Esophagus muscularis mucosa (tissue), 4 donors: ENCODE measurements at regions not wholly inside any gene's neighbourhood (a gene's known extent, or its start where the extent isn't known, plus 50 kb on each side); places are given as distances from the start of the nearest gene placed in this dataset.

Source experiments
- EP300 ChIP-seq: sonication (generic); formaldehyde crosslinking; IDR thresholded peaks from one replicate; pipeline ENCODE4 v1.6.1; 2017; ENCODE audit warnings: antibody characterized with exemption
- POLR2A ChIP-seq: fragments of 450-650 bp; IDR thresholded peaks from one replicate; pipeline ENCODE4 v1.6.1; 2017; ENCODE audit warnings: antibody characterized with exemption, moderate library complexity, mild to moderate bottlenecking, low read depth
- POLR2AphosphoS5 ChIP-seq, 2 donors: sonication (generic); formaldehyde crosslinking; IDR thresholded peaks; one replicate each; pipeline ENCODE4 v1.6.1; 2017; ENCODE audit warnings: antibody characterized with exemption in 2 of 2
- TF ChIP-seq, protein P1 (sequence below), 3 experiments: fragments of 200-600 bp in 2 of 3; fragments of 450-650 bp in 1 of 3; sonication (generic) in 2 of 3; IDR thresholded peaks; one replicate each; pipeline ENCODE4 v1.5.1; 2017 to 2019; ENCODE audit warnings: antibody characterized with exemption in 3 of 3, mild to moderate bottlenecking in 2 of 3, moderate library complexity in 1 of 3

GRCh38 chr5:39521098-39521860 is 96.5 kb upstream of the DAB2 start:
- TF ChIP-seq, protein P1, sequence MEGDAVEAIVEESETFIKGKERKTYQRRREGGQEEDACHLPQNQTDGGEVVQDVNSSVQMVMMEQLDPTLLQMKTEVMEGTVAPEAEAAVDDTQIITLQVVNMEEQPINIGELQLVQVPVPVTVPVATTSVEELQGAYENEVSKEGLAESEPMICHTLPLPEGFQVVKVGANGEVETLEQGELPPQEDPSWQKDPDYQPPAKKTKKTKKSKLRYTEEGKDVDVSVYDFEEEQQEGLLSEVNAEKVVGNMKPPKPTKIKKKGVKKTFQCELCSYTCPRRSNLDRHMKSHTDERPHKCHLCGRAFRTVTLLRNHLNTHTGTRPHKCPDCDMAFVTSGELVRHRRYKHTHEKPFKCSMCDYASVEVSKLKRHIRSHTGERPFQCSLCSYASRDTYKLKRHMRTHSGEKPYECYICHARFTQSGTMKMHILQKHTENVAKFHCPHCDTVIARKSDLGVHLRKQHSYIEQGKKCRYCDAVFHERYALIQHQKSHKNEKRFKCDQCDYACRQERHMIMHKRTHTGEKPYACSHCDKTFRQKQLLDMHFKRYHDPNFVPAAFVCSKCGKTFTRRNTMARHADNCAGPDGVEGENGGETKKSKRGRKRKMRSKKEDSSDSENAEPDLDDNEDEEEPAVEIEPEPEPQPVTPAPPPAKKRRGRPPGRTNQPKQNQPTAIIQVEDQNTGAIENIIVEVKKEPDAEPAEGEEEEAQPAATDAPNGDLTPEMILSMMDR (IDR thresholded peaks at IDR 0.05), result no peak
- no peak for TF ChIP-seq POLR2AphosphoS5 (IDR thresholded peaks at IDR 0.05)
- no peak for TF ChIP-seq POLR2A
- TF ChIP-seq EP300, result no peak
